ENCODE measurements at regions not wholly inside any gene's neighbourhood (a gene's known extent, or its start where the extent isn't known, plus 50 kb on each side); places are given as distances from the start of the nearest gene placed in this dataset.

DNA sequence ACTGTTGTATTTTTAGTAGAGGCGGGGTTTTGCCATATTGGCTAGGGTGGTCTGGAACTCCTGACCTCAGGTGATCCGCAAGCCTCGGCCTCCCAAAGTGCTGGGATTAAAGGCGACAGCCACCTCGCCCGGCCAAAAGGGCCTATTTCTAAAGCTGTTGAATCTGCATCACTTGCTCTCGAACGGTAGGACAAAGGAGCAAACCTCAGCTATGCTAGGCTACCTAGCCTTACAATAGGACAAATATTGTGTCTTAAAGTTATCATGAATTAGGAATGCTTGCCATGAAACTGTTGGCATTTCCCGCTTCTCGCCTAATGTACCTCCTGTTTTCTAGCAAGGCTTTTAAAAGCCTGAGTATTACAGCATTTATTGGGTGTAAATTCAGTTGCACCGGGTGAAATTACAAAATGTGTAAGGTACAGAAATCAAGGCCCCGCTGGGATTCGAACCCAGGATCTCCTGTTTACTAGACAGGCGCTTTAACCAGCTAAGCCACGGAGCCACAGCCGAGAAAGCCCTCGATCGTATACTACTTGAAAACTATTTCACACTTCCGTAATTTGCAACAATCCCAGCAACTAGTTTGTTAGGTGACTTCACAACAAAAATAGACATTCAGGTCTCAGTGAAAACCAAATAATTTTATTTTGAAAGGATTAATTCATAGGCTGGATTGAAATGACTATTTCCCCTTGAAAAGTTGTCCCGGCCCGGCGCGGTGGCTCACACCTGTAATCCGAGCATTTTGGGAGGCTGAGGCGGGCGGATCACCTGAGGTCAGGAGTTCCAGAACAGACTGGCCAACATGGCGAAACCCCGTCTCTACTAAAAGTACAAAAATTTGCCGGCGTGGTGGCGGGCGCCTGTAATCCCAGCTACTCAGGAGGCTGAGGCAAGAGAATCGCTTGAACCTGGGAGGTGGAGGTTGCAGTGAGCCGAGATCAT is 211.6 kb upstream of the ZNF184 start:
- peaks cover 26% of the 10 kb centered on the region for H3K4me1 Mint-ChIP-seq (ENCODE audit: low read depth)
- peaks cover 7% of the 10 kb centered on the region for H3K36me3 Mint-ChIP-seq (ENCODE audit: low read depth)
- intact Hi-C loops (cut with micrococcal nuclease) = loop anchor here (2.0 to 10.0 kb wide), 6 partner anchors 92 to 497 kb away; a partner anchor contains a TSS
- H3K4me3 Mint-ChIP-seq (ENCODE audit: low read depth) = no peak overlapping the region
- peak; percentile 57 for DNase-seq (ENCODE audit: low spot score)
- peaks cover 35% of the 10 kb centered on the region for H3K27me3 Mint-ChIP-seq (ENCODE audit: low read depth)
- H3K9me3 Mint-ChIP-seq = peaks cover 14% of the 10 kb centered on the region
- H3K27ac Mint-ChIP-seq = no peak overlapping the region

DNA sequence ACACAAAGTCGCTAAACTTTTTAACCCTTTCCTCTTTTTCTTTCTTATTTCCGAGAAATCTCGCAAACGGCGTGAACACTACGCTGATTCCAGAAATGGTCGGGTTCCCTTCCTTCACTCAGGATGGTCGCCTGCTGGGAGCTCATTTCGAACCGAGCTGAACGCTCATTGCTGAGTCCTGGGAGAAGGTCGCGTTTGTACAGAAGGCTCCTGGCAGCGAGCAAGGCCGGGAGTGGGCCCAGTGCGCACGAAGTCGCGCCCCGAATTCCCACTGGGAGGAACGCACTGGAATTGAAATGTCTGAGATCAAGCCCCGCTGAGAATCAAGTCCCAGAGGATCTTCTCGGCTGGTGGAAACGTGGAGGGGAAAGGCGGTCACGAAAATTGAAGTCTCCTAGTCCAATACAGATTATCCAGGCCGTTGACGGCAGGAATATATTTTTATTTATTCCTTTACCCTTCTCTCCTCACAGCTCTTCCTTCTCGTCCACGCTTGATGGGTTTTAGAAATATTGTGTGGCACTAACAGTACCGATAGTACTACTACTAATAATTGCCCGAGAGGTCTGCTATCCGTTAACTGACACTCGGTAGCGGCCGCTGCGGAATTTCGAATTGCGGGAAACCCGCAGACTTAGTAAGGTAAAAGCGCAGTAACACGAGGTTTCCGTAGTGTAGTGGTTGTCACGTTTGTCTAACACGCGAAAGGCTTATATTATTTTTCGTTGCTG is 207.2 kb upstream of the ZNF184 start:
- DNase-seq (ENCODE audit: low spot score) = no peak
- H3K27ac Mint-ChIP-seq = no peak overlapping the region
- intact Hi-C loops (cut with micrococcal nuclease) = loop anchor here (1.0 to 10.0 kb wide), 4 partner anchors 11 to 1135 kb away; a partner anchor contains a TSS
- H3K4me1 Mint-ChIP-seq (ENCODE audit: low read depth) = peaks cover 15% of the 10 kb centered on the region
- H3K4me3 Mint-ChIP-seq (ENCODE audit: low read depth) = peak overlapping the region; percentile 30
- H3K36me3 Mint-ChIP-seq (ENCODE audit: low read depth) = peaks cover 7% of the 10 kb centered on the region
- H3K9me3 Mint-ChIP-seq = peaks cover 18% of the 10 kb centered on the region
- peaks cover 62% of the 10 kb centered on the region for H3K27me3 Mint-ChIP-seq (ENCODE audit: low read depth)

- Mint-ChIP-seq H3K9me3 (peaks cover 18% of the 10 kb centered on the region), H3K36me3 (ENCODE audit: low read depth) (peaks cover 7% of the 10 kb centered on the region), H3K27ac (no peak overlapping the region), H3K4me1 (ENCODE audit: low read depth) (peaks cover 12% of the 10 kb centered on the region), H3K4me3 (ENCODE audit: low read depth) (peak overlapping the region; percentile 24), H3K27me3 (ENCODE audit: low read depth) (peaks cover 64% of the 10 kb centered on the region)
- no peak for DNase-seq (ENCODE audit: low spot score)
- intact Hi-C loops (cut with micrococcal nuclease) = loop anchor here (10.0 kb wide), 2 partner anchors 1105 to 1135 kb away; no protein-coding TSS in a partner anchor
Measured at GRCh38 chr6:27679308-27679963, 206.5 kb upstream of the ZNF184 start.

- peaks cover 7% of the 10 kb centered on the region for H3K36me3 Mint-ChIP-seq (ENCODE audit: low read depth)
Measured at GRCh38 chr6:27678469-27678868, 205.6 kb upstream of the ZNF184 start.

DNA sequence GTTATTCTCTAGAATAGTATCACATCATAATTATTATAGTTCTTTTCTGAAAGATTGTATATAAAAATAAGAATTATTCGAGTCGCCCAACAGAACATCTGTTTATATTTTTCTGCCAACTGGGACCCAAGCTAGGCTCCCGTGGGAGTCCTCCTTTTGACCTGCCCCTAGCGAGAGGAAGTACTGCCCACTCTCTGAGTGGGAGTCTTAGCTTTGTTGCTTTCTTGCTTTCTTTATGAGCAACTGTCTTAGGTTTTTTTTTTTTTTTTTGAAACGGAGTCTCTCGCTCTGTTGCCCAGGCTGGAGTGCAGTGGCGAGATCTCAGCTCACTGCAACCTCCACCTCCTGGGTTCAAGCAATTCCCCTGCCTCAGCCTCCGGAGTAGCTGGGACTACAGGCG is 202.0 kb upstream of the ZNF184 start:
- intact Hi-C loops (cut with micrococcal nuclease) = loop anchor here (5.0 to 10.0 kb wide), 6 partner anchors 77 to 1140 kb away; no protein-coding TSS in a partner anchor
- H3K36me3 Mint-ChIP-seq (ENCODE audit: low read depth) = peaks cover 2% of the 10 kb centered on the region
- no peak for DNase-seq (ENCODE audit: low spot score)
- H3K9me3 Mint-ChIP-seq = peaks cover 8% of the 10 kb centered on the region
- H3K27me3 Mint-ChIP-seq (ENCODE audit: low read depth) = peaks cover 56% of the 10 kb centered on the region
- H3K4me3 Mint-ChIP-seq (ENCODE audit: low read depth) = no peak overlapping the region
- peaks cover 25% of the 10 kb centered on the region for H3K4me1 Mint-ChIP-seq (ENCODE audit: low read depth)
- H3K27ac Mint-ChIP-seq = no peak overlapping the region

More at GRCh38 chr6:27678469-27678868, 205.6 kb upstream of the ZNF184 start:
- Mint-ChIP-seq H3K27ac (no peak overlapping the region), H3K27me3 (ENCODE audit: low read depth) (peaks cover 68% of the 10 kb centered on the region), H3K4me1 (ENCODE audit: low read depth) (peaks cover 12% of the 10 kb centered on the region), H3K4me3 (ENCODE audit: low read depth) (no peak overlapping the region), H3K9me3 (peaks cover 19% of the 10 kb centered on the region)
- intact Hi-C loops (cut with micrococcal nuclease) = loop anchor here (10.0 kb wide), 2 partner anchors 1106 to 1136 kb away; no protein-coding TSS in a partner anchor
- no peak for DNase-seq (ENCODE audit: low spot score)

DNA sequence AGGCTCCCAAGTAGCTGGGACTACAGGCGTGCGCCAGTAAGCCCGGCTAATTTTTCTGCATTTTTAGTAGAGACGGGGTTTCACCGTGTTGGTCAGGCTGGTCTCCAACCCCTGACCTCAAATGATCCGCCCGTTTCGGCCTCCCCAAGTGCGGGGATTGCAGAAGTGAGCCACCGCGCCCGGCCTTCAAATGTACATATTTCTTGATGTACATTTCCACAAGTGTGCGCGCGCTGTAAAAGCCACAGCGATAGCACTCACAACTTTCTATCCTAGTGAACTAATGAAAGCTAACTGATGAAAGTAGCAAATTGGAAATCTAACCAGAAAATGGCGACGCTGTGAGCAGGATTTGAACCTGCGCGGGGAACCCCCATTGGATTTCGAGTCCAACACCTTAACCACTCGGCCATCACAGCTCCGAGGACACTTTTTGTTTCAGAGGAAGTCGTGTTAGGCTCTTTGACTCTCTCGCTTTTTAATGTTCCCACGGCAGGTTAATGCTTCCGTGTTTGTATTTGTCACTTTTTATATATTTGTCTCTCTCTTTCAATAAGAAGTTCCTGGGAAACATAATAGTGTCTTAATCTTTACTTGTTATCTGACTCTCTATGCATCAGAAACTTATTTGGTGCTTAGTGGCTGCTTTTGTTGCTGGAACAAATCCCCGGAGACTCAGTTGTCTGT is 199.4 kb upstream of the ZNF184 start:
- Mint-ChIP-seq H3K36me3 (ENCODE audit: low read depth) (no peaks in the 10 kb centered on the region), H3K4me1 (ENCODE audit: low read depth) (peaks cover 43% of the 10 kb centered on the region), H3K27ac (no peak overlapping the region), H3K9me3 (peaks cover 4% of the 10 kb centered on the region), H3K4me3 (ENCODE audit: low read depth) (peak overlapping the region; percentile 62), H3K27me3 (ENCODE audit: low read depth) (peaks cover 57% of the 10 kb centered on the region)
- peak; percentile 52 for DNase-seq (ENCODE audit: low spot score)
- intact Hi-C loops (cut with micrococcal nuclease) = loop anchor here (5.0 to 10.0 kb wide), 6 partner anchors 80 to 1143 kb away; no protein-coding TSS in a partner anchor

GRCh38 chr6:27669624-27670301 is 196.9 kb upstream of the ZNF184 start:
- Mint-ChIP-seq H3K27ac (no peak overlapping the region), H3K9me3 (peaks cover 4% of the 10 kb centered on the region), H3K27me3 (ENCODE audit: low read depth) (peaks cover 61% of the 10 kb centered on the region), H3K36me3 (ENCODE audit: low read depth) (no peaks in the 10 kb centered on the region), H3K4me1 (ENCODE audit: low read depth) (peaks cover 44% of the 10 kb centered on the region), H3K4me3 (ENCODE audit: low read depth) (peak overlapping the region; percentile 77)
- intact Hi-C loops (cut with micrococcal nuclease) = loop anchor here (1.0 to 10.0 kb wide), 9 partner anchors 11 to 1145 kb away; no protein-coding TSS in a partner anchor
- no peak for DNase-seq (ENCODE audit: low spot score)

- H3K9me3 Mint-ChIP-seq = peaks cover 4% of the 10 kb centered on the region
- H3K36me3 Mint-ChIP-seq (ENCODE audit: low read depth) = no peaks in the 10 kb centered on the region
- intact Hi-C loops (cut with micrococcal nuclease) = loop anchor here (1.0 to 2.0 kb wide), 3 partner anchors 11 to 493 kb away; no protein-coding TSS in a partner anchor
- peak overlapping the region; percentile 62 for H3K27ac Mint-ChIP-seq
- peaks cover 44% of the 10 kb centered on the region for H3K4me1 Mint-ChIP-seq (ENCODE audit: low read depth)
- H3K27me3 Mint-ChIP-seq (ENCODE audit: low read depth) = peaks cover 58% of the 10 kb centered on the region
- no peak for DNase-seq (ENCODE audit: low spot score)
- H3K4me3 Mint-ChIP-seq (ENCODE audit: low read depth) = peak overlapping the region; percentile 77
Measured at GRCh38 chr6:27669295-27669623, 196.4 kb upstream of the ZNF184 start.

GRCh38 chr6:27668442-27669294 is 195.8 kb upstream of the ZNF184 start:
- Mint-ChIP-seq H3K27ac (peak overlapping the region; percentile 62), H3K27me3 (ENCODE audit: low read depth) (peaks cover 56% of the 10 kb centered on the region), H3K4me3 (ENCODE audit: low read depth) (peak overlapping the region; percentile 77), H3K36me3 (ENCODE audit: low read depth) (no peaks in the 10 kb centered on the region), H3K4me1 (ENCODE audit: low read depth) (peaks cover 44% of the 10 kb centered on the region), H3K9me3 (peaks cover 4% of the 10 kb centered on the region)
- DNase-seq (ENCODE audit: low spot score) = peak; percentile 49
- intact Hi-C loops (cut with micrococcal nuclease) = loop anchor here (1.0 to 2.0 kb wide), 3 partner anchors 12 to 492 kb away; no protein-coding TSS in a partner anchor

DNA sequence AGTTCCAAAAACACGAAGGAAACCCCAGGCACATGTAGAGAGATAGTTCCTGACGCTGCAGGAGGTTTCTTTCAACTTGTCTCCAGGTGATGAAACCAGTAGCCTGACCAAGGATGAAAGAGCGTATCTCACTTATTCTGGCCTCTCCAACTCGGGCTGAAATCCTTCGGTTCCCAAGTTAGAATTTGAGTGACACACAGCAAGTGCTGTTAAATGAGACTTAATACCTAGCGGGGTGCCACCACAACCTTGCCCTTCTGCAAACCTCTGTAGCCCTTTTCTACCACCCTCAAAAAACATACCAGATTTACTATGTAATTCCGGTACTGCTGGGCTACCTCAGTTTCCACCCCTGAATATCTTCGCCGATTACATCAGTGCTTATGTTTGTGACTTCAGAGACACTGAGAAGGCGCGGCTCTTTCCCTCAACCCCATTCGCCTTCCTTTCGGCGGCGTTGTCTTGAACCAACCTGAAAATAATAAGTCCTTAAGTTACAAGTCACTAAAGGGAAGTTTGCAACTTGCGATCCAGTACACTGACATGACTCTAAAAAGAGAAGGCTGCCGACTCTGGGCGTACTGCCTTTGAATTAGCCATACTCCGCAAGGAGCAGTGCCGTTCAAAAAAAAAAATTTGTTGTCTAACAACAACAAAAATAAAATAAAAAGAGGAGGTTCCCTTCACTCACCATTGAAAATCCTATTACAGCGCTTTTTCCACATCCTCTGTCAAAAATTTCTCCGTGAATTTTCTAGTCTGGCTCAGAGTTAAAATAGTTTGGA is 194.9 kb upstream of the ZNF184 start:
- Mint-ChIP-seq H3K4me1 (ENCODE audit: low read depth) (peaks cover 42% of the 10 kb centered on the region), H3K4me3 (ENCODE audit: low read depth) (peak overlapping the region; percentile 77), H3K27ac (peak overlapping the region; percentile 35), H3K9me3 (no peaks in the 10 kb centered on the region), H3K27me3 (ENCODE audit: low read depth) (peaks cover 54% of the 10 kb centered on the region), H3K36me3 (ENCODE audit: low read depth) (no peaks in the 10 kb centered on the region)
- intact Hi-C loops (cut with micrococcal nuclease) = loop anchor here (2.0 kb wide), 1 partner anchor 19 kb away; no protein-coding TSS in a partner anchor
- DNase-seq (ENCODE audit: low spot score) = no peak
